HG03460 (cell line): ENCODE measurements at regions not wholly inside any gene's neighbourhood (a gene's known extent, or its start where the extent isn't known, plus 50 kb on each side); places are given as distances from the start of the nearest gene placed in this dataset.

Experiments used
- ATAC-seq: cut with Tn5 transposase; IDR thresholded peaks from one replicate; pipeline ENCODE4 v1.9.1; 2021; ENCODE audit not compliant: unreplicated experiment

DNA sequence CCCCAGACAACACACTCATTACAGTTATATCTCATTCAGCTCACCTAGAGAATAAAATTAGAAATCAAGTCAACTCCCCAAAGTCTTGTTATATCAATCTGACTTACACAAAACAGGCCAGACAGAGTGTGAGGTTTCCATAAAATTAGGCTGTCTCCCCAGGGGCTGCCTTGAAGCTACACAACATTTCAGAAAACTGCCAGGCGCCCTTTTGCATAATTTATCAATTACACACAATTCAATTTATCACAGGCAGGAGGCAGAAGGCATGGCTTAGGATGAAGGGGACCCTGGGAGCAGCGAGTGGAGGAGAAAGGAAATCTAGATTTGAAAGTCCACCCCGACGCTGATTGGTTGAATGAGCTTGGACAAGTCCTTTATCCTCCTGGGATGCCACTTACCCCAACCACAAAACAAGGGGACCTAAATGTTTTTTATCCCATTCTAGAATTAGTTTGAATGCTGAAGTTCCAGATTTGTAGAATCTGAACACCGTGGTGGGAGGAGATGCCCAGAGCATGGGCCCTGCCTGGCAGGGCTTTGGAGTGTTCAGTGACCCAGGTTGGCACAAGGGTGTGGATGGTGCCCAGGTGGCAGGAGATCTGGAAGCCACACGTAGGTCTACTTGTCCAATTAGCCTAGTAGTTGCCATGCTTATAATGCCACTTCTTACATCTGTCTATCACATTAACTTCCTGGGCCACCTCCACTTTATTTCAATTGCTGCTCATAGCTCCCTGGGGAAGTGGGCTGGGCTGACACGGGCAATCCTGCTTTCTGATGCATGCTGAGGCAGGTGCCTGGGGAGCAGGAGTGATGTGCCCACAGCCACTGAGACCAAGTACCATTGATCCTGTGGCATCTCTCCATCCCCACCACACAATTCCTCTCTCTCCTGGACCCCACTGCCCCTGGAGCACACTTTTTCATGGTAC is 119.8 kb upstream of the TLE3 start:
- no peak for ATAC-seq

GRCh38 chr15:70215951-70216350 is 118.2 kb upstream of the TLE3 start:
- no peak for ATAC-seq

DNA sequence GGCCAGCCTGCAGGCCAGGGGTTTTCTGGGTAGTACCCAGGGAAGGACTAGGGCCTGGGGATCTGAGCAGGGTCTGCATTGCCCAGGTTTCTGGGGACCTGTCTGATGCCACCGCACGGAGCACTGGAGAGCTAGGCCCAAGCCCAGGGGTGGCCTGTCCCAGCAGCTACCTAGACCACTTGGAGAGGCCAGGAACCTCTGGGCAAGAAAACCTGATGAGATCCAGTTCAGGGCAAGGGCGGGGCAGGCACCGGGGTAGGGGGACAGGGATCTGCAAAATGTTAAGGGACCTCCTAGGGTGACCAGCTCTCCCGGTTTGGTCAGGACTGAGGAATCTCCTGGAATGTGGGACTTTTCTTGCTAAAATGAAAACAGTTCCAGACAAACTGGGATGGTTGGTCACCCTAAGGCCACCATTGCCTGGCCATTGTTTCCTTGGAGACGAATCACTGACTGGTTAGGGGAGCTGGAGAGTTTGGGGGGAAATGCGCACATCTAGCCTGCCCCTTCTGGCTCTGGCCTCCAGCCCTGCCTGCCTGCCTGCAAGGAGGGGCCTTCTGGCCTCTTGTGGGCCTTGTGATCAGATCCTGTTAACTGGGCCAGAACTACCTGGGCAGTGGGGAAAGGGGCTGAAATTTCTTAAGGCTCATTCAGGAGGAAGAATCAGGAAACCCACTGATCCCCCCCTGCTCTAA is 117.4 kb upstream of the TLE3 start:
- no peak for ATAC-seq

GRCh38 chr15:70214276-70214675 is 116.6 kb upstream of the TLE3 start:
- no peak for ATAC-seq

DNA sequence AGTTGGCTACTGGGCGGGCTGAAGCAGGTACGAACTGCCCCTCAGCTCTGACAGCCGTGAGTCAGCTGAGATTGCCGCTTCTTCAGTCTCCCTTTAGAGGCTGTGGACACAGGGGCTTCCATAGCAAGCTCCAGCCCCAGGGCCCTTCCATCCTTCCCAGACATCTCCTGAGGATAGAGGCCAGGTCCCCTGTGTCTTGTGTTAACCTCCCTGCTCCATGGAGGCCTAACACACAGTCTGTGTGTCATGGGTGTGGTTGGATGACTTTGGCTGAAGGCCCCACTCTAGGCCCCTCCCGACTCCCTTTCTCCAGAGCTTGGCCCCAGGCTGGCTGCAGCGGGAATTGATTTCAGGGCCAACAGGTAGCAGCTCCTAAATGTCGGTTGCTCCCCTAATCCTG is 116.1 kb upstream of the TLE3 start:
- ATAC-seq, result no peak

- ATAC-seq, result no peak
These were observed 115.2 kb upstream of the TLE3 start for GRCh38 chr15:70212963-70213315.

GRCh38 chr15:70212286-70212962 is 114.7 kb upstream of the TLE3 start:
- ATAC-seq, result no peak

DNA sequence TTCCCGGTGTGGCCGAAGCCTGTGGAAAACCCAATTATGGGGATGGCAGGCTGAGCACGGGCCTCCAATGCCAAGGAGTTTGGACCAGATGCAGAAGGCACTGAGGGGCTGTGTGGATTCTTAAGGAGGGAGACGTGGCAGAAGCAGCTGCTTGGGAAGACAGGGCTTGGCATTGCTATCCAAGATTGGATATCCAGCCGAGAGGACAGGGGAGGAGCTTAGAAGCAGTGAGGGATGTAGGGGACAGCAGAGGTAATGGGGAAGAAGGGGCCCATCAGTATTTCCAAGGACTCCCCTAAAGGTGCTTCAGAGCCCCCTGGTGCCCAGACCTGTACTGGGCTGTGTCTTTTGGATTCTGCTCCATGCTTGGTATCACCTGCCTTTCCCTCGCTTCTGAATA is 112.8 kb upstream of the TLE3 start:
- no peak for ATAC-seq

GRCh38 chr15:70210076-70210475 is 112.4 kb upstream of the TLE3 start:
- no peak for ATAC-seq

DNA sequence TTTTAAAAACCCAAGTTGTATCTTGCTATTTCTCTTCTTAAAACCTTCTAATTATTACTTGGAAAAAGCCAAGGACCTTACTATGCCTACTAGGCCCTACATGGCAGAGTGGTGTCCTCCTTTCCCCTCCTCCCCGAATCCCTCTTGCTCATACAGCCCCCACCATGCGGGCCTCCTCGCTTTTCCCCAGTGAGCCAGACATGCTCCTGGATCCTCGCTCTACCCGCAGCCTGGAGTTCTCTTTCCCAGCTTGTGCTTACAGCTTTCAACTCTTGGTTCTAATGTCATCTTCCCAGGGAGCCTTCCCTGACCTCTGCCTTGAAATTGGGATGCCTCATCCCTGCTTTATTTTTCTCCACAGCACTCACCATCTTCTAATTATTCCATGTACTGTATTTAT is 111.8 kb upstream of the TLE3 start:
- no peak for ATAC-seq

- no peak for ATAC-seq
These were observed 110.6 kb upstream of the TLE3 start for GRCh38 chr15:70208332-70208731.

GRCh38 chr15:70206668-70207067 is 109.0 kb upstream of the TLE3 start:
- no peak for ATAC-seq

GRCh38 chr15:70204652-70205051 is 106.9 kb upstream of the TLE3 start:
- no peak for ATAC-seq

DNA sequence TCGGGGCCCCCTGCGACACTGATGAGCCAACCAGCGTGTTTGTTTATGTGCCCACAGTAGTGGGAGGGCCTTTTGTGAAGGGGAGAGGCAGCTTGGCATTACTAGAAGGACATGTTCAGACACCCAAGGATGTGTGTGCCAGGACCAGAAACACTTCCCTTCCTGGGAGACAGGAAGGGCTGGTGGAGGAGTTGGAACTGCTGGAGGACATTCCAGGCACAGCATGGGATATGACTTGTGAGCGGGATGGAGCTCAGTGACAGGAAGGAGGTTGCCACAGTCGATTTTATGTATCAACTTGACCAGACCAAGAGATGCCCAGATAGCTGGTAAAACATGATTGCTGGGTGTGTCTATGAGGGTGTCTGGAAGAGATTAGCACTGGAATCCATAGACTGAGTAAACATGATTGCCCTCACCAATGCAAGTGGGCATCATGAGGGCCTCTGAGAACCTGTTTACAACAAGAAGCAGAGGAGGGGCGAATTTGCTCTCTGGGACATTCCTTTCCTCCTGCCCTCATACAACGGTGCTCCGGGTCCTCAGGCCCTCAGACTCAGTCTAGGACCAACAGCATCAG is 106.4 kb upstream of the TLE3 start:
- no peak for ATAC-seq

- ATAC-seq, result no peak
These were observed 105.0 kb upstream of the TLE3 start for GRCh38 chr15:70202756-70203155.

DNA sequence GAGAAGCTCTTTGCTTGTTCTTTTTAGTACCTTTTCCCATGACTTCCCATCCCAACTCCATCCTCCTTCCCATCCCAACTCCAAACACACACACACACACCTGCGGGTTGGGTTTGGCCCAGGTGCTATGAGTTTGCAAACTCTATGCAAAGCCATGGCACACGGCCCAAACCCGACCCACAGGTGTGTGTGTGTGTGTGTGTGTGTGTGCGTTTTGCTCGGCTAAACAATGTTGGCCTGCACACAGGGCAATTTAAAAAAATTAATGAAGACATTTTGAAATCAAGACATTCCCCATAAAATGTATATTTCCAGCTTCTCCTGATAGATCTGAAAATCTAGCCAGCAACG is 103.7 kb upstream of the TLE3 start:
- ATAC-seq, result no peak

- no peak for ATAC-seq
These were observed 103.1 kb upstream of the TLE3 start for GRCh38 chr15:70200511-70201424.

DNA sequence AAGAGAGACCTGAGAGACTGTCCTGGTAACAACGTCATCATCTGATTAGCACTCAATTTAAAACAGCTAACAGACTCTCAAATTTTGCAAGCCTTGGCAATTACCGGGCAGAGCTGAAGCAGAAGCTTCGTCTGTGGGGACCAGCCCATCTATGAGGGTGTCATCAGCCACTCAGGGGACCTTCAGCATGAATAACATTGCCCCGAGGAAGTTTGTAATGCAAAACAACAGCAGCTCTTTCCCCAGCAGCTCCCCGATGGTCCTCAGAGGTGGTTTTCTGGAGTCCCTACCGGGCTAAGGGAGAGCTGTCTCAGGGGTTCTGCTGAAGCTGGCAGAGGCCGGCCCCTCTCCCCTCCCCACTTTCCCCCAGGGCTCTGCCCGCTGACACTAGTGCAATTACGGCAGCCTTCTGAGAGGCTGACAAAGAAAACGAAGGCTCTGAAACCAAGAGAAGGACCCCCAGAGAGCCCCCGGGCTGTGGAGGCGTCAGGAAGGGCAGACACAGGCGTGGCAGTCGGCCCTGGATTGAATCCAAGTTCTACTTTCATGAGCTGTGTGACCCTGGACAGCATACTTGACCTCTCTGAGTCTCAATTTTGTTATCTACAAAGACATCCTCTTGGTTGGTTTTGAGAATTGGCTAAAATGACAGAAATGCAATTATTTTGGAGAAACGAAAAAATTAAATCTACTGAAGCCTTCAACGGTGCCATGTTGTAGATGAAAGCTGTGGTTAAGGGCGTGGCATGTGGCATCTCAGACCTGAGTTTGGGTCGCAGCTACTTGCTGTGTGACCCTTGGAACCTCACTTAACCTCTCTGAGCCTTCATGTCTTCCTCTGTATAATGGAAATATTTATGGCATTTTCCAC is 102.1 kb upstream of the TLE3 start:
- no peak for ATAC-seq

GRCh38 chr15:70199124-70199482 is 101.4 kb upstream of the TLE3 start:
- no peak for ATAC-seq
